ENCODE measurements at regions not wholly inside any gene's neighbourhood (a gene's known extent, or its start where the extent isn't known, plus 50 kb on each side); places are given as distances from the start of the nearest gene placed in this dataset.

DNA sequence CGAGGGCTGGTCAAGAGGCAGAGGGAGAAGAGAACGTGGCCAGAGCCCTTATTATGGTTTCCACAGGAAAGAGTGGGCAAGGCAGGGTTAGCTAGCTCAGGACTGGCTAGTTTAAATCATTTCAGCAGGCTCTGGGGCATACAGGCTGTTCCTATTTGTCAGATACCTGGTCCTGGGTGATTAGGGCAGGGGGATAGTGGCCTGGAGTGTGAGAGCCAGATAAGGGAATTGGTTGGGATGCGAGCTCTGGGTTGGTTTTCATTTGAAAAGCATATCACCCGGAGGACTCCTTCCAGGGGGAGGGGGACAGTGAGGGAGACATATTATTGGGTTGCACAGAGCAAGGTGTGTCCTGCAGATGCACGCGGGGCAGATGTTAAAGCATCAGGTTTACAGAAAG, 75.3 kb upstream of the CLDN10 start:
- no peak for ATAC-seq (ENCODE audit: low FRiP score)
- Histone ChIP-seq H3K4me3 (ENCODE audit: low read length in 2 of 2) (no peak overlapping the region), H3K27me3 (ENCODE audit: control insufficient read depth in 1 of 2, insufficient read depth in 2 of 2, low read length in 1 of 2) (no peaks in the 10 kb centered on the region), H3K36me3 (ENCODE audit: control insufficient read depth in 1 of 2, insufficient read depth in 2 of 2, low read length in 1 of 2) (no peaks in the 10 kb centered on the region), H3K27ac (ENCODE audit: low read depth in 1 of 2, low read length in 2 of 2) (no peak overlapping the region), H3K9me3 (ENCODE audit: control insufficient read depth, low read length) (peaks cover 1% of the 10 kb centered on the region), H3K4me1 (ENCODE audit: control insufficient read depth in 1 of 2, insufficient read depth in 2 of 2, low read length in 2 of 2) (no peaks in the 10 kb centered on the region)
- intact Hi-C loops (cut with DNase I): loop anchor here in 1 of 2 donors (5.0 kb wide), 1 partner anchor 285 kb away; no protein-coding TSS in a partner anchor
- no peak for DNase-seq
- 83 to 85% methylated on average over 6 of the region's 6 CpGs for WGBS, 2 donors

DNA sequence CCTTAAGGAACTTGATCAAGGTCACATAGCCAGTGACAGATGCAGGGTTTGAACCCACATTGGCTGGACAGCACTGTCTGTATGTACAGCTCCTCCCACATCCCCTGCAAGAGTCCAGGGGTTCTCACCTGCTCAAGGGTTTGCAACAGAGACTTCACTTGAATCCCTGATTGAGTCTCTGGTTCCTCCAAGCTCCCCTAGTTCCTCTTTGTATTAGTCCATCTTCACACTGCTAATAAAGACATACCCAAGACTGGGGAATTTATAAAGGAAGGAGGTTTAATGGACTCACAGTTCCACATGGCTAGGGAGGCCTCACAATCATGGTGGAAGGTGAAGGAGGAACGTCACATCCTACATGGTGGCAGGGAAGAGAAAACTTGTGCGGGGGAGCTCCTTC, 72.8 kb upstream of the CLDN10 start:
- H3K36me3 ChIP-seq (ENCODE audit: control insufficient read depth in 1 of 2, insufficient read depth in 2 of 2, low read length in 1 of 2): no peaks in the 10 kb centered on the region
- ATAC-seq (ENCODE audit: low FRiP score) (no peak), DNase-seq (no peak)
- intact Hi-C loops (cut with DNase I): loop anchor here in 1 of 2 donors (5.0 kb wide), 1 partner anchor 287 kb away; no protein-coding TSS in a partner anchor
- no peak overlapping the region for H3K4me3 ChIP-seq (ENCODE audit: low read length in 2 of 2)
- 87% methylated on average over 2 of the region's 2 CpGs for WGBS, 2 donors
- peaks cover 1% of the 10 kb centered on the region for H3K9me3 ChIP-seq (ENCODE audit: control insufficient read depth, low read length)
- H3K27me3 ChIP-seq (ENCODE audit: control insufficient read depth in 1 of 2, insufficient read depth in 2 of 2, low read length in 1 of 2): no peaks in the 10 kb centered on the region
- H3K4me1 ChIP-seq (ENCODE audit: control insufficient read depth in 1 of 2, insufficient read depth in 2 of 2, low read length in 2 of 2): no peaks in the 10 kb centered on the region
- H3K27ac ChIP-seq (ENCODE audit: low read depth in 1 of 2, low read length in 2 of 2): no peak overlapping the region

DNA sequence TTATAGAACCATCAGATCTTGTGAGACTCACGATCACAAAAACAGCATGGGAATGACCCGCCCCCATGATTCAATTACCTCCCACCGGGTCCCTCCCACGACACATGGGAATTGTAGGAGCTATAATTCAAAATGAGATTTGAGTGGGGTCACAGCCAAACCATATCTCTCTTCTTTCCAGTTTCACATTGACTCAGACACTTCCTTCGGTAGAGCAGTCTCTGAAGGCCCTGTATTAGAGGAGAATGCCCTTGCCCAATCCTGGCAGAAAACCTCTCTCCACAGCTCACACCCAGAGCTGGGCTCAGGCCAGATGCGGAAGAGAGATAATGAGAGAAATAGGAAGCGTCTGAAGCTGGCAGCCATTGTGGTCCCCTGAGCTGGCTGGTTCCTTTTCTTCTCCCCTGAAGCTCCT, 72.4 kb upstream of the CLDN10 start:
- H3K27ac ChIP-seq (ENCODE audit: low read depth in 1 of 2, low read length in 2 of 2): no peak overlapping the region
- DNase-seq (peak in 1 of 2 donors; percentile 73), ATAC-seq (ENCODE audit: low FRiP score) (peak; percentile 34)
- intact Hi-C loops (cut with DNase I): no loop called here
- H3K27me3 ChIP-seq (ENCODE audit: control insufficient read depth in 1 of 2, insufficient read depth in 2 of 2, low read length in 1 of 2): no peaks in the 10 kb centered on the region
- WGBS, 2 donors: 61 to 63% methylated on average over 6 to 7 of the region's 7 CpGs
- peaks cover 1% of the 10 kb centered on the region for H3K9me3 ChIP-seq (ENCODE audit: control insufficient read depth, low read length)
- H3K36me3 ChIP-seq (ENCODE audit: control insufficient read depth in 1 of 2, insufficient read depth in 2 of 2, low read length in 1 of 2): no peaks in the 10 kb centered on the region
- H3K4me3 ChIP-seq (ENCODE audit: low read length in 2 of 2): no peak overlapping the region
- H3K4me1 ChIP-seq (ENCODE audit: control insufficient read depth in 1 of 2, insufficient read depth in 2 of 2, low read length in 2 of 2): no peaks in the 10 kb centered on the region

DNA sequence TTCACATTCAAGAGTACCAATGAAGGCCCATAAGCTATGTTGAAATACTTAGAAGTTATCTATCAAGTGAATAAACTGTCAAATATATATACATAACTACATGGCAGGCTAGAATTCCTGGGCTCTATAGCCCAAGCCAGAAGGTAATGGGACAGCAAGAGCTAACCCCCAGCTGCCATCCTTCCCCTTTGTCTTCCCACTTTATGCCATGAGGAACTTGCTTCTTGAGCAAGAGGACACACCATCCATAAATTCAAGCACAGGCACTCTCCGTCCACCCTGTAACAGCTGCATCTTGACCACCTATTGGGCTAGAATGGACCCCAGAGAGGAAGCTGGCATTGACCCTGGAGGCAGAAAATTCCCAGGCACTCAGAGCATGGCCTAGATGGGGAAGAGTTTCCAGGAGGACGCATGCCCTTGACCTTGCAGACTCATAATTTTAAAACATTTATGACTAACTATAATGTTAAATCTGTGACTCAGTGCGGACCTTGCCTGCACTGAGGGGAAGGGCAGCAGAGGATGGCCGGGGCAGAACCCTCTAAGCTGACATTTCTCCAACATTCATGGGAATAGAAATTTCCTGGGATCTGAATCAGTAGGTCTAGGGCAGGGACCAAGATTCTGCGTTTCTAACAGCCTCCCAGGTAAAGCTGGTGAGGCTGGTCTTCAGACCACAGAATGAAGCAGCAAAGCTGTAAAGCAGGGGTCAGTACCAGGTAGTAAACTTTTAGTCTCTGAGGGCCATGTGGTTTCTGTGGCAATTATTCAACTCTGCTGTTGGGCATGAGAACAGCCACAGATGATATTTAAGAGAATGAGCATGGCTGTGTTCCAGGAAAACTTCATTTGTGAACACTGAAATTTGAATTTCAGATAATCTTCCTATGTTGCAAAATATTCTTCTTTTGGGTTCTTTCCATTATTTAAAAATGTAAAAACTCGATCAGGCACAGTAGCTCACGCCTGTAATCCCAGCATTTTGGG, 71.4 kb upstream of the CLDN10 start:
- 63 to 85% methylated on average over 7 of the region's 7 CpGs for WGBS, 2 donors
- H3K4me3 ChIP-seq (ENCODE audit: low read length in 2 of 2): no peak overlapping the region
- no peaks in the 10 kb centered on the region for H3K36me3 ChIP-seq (ENCODE audit: control insufficient read depth in 1 of 2, insufficient read depth in 2 of 2, low read length in 1 of 2)
- intact Hi-C loops (cut with DNase I): no loop called here
- no peak for ATAC-seq (ENCODE audit: low FRiP score)
- no peak overlapping the region for H3K27ac ChIP-seq (ENCODE audit: low read depth in 1 of 2, low read length in 2 of 2)
- H3K9me3 ChIP-seq (ENCODE audit: control insufficient read depth, low read length): peaks cover 1% of the 10 kb centered on the region
- no peak for DNase-seq
- H3K4me1 ChIP-seq (ENCODE audit: control insufficient read depth in 1 of 2, insufficient read depth in 2 of 2, low read length in 2 of 2): peaks cover 0 to 3% of the 10 kb centered on the region in 2 donors
- H3K27me3 ChIP-seq (ENCODE audit: control insufficient read depth in 1 of 2, insufficient read depth in 2 of 2, low read length in 1 of 2): no peaks in the 10 kb centered on the region

DNA sequence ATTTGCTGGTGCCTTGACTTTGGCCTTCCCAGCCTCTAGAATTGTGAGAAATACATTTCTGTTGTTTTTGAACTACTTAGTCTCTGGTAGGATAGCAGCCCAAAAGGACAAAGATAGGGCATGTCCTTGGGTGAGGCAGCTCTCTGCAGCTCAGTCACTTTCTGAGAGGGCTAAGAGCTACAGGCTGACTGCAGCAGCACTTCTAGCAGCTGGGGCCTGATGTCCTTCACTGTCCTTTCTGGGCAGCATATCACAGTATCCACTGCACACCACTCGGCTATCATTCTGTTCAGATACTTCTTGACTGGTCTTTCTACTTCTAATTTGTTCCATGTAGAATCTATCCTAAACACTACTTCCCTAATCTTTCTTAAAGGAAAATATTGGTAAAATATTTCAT, 68.5 kb upstream of the CLDN10 start:
- Histone ChIP-seq H3K9me3 (ENCODE audit: control insufficient read depth, low read length) (no peaks in the 10 kb centered on the region), H3K27me3 (ENCODE audit: control insufficient read depth in 1 of 2, insufficient read depth in 2 of 2, low read length in 1 of 2) (no peaks in the 10 kb centered on the region), H3K4me3 (ENCODE audit: low read length in 2 of 2) (no peak overlapping the region), H3K4me1 (ENCODE audit: control insufficient read depth in 1 of 2, insufficient read depth in 2 of 2, low read length in 2 of 2) (peaks cover 0 to 3% of the 10 kb centered on the region in 2 donors), H3K27ac (ENCODE audit: low read depth in 1 of 2, low read length in 2 of 2) (no peak overlapping the region), H3K36me3 (ENCODE audit: control insufficient read depth in 1 of 2, insufficient read depth in 2 of 2, low read length in 1 of 2) (no peaks in the 10 kb centered on the region)
- 98 to 100% methylated on average over 1 of the region's 1 CpG for WGBS, 2 donors
- intact Hi-C loops (cut with DNase I): no loop called here
- ATAC-seq (ENCODE audit: low FRiP score) (no peak), DNase-seq (no peak)

DNA sequence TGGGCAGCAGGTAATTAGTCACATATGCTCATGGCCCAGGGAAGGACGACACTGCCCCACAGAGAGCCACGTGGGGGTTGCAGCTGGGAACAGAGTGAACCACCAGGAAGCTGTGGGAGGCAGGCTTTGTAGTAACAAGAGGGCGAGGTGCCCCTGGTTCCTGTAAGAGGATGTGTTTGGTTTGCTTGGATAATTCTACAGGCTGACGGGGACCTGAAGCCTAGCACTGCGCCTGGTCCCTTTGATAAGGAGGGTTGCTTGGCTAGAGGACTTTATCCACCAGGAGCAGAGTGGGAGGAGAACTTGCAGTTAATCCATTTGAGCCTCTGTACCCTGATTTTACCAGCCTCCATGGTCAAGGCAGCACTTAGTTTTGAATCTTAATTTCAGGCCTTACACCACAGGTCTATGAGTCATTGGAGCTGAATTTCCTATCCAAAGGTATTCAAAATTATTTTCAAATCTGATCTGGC, 67.4 kb upstream of the CLDN10 start:
- WGBS, 2 donors: 65 to 72% methylated on average over 5 of the region's 5 CpGs
- ATAC-seq (ENCODE audit: low FRiP score) (peak; percentile 60), DNase-seq (no peak)
- Histone ChIP-seq H3K9me3 (ENCODE audit: control insufficient read depth, low read length) (no peaks in the 10 kb centered on the region), H3K4me1 (ENCODE audit: control insufficient read depth in 1 of 2, insufficient read depth in 2 of 2, low read length in 2 of 2) (peaks cover 0 to 3% of the 10 kb centered on the region in 2 donors), H3K36me3 (ENCODE audit: control insufficient read depth in 1 of 2, insufficient read depth in 2 of 2, low read length in 1 of 2) (no peaks in the 10 kb centered on the region), H3K4me3 (ENCODE audit: low read length in 2 of 2) (no peak overlapping the region), H3K27ac (ENCODE audit: low read depth in 1 of 2, low read length in 2 of 2) (peak overlapping the region in 1 of 2 donors; percentile 64), H3K27me3 (ENCODE audit: control insufficient read depth in 1 of 2, insufficient read depth in 2 of 2, low read length in 1 of 2) (no peaks in the 10 kb centered on the region)
- intact Hi-C loops (cut with DNase I): no loop called here

DNA sequence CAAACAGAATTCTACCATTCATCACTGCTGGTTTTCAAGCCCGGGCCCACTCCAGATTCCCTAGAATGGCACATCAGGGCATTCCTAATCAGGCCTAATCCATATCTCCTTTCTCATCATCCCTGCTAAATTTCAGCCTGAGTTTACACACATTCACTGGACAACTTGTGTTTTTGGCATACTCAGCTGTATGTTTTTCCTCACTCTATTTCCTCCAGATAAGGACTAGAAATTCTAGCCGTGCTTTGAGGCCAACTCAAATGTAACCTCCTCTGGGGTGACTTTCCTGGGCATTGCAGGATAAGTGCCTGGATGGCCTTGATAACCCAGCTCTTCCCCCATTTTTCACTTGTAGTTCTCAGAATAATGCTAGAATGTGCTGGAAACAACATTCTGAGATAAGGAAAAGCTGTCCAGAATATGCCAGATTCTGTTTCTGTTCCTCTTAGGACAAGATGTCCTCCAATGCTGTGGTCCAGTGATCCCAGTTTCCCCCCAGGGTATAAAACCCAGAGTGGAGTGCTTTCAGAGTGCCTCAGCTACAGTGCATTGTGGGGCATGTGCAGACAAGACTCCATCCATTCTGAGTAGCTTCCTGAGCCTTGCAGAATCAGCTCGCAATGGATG, 66.9 kb upstream of the CLDN10 start:
- no peaks in the 10 kb centered on the region for H3K9me3 ChIP-seq (ENCODE audit: control insufficient read depth, low read length)
- intact Hi-C loops (cut with DNase I): no loop called here
- DNase-seq (no peak), ATAC-seq (ENCODE audit: low FRiP score) (peak; percentile 36)
- WGBS, 2 donors: 29 to 35% methylated on average over 3 of the region's 3 CpGs
- H3K27ac ChIP-seq (ENCODE audit: low read depth in 1 of 2, low read length in 2 of 2): peak overlapping the region in 1 of 2 donors; percentile 91
- no peaks in the 10 kb centered on the region for H3K36me3 ChIP-seq (ENCODE audit: control insufficient read depth in 1 of 2, insufficient read depth in 2 of 2, low read length in 1 of 2)
- H3K4me3 ChIP-seq (ENCODE audit: low read length in 2 of 2): no peak overlapping the region
- peaks cover 0 to 3% of the 10 kb centered on the region in 2 donors for H3K4me1 ChIP-seq (ENCODE audit: control insufficient read depth in 1 of 2, insufficient read depth in 2 of 2, low read length in 2 of 2)
- no peaks in the 10 kb centered on the region for H3K27me3 ChIP-seq (ENCODE audit: control insufficient read depth in 1 of 2, insufficient read depth in 2 of 2, low read length in 1 of 2)

DNA sequence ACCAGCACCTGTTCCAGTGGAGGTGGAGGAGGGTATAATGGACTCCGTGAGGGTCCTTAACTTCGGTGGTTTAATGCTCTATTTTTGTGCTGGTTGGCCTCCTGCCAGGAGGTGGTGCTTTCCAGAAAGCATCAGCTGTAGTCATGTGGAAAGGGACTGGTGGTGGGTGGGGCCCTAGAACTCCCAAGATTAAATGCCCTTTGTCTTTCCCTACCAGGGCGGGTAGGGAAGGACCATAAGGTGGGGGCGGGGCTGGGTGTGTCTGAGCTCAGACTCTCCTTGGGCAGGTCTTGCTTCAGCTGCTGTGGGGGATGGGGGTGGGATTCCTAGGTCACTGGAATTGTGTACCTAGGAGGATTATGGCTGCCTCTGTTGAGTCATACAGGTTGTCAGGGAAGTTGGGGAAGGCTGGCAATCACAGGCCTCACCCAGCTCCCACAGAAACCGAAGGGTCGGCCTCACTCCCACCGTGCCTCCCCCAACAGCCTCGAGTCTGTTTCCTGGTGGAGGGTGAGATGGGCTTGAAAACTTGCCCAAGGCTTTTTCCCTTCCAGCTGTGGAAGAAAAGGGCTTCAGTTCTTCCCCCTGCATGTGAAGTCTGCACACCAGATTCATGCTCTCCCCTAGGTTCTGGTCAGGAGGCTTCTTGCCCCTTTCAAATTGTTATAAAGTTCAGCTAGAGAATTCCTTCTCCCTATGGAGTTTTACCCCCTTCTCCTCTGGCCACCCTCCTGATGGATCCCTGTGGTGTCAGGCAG, 60.3 kb upstream of the CLDN10 start:
- Histone ChIP-seq H3K27ac (ENCODE audit: low read depth in 1 of 2, low read length in 2 of 2) (no peak overlapping the region), H3K4me1 (ENCODE audit: control insufficient read depth in 1 of 2, insufficient read depth in 2 of 2, low read length in 2 of 2) (peaks cover 0 to under 1% of the 10 kb centered on the region in 2 donors), H3K9me3 (ENCODE audit: control insufficient read depth, low read length) (no peaks in the 10 kb centered on the region), H3K4me3 (ENCODE audit: low read length in 2 of 2) (no peak overlapping the region), H3K36me3 (ENCODE audit: control insufficient read depth in 1 of 2, insufficient read depth in 2 of 2, low read length in 1 of 2) (no peaks in the 10 kb centered on the region), H3K27me3 (ENCODE audit: control insufficient read depth in 1 of 2, insufficient read depth in 2 of 2, low read length in 1 of 2) (no peaks in the 10 kb centered on the region)
- DNase-seq (no peak), ATAC-seq (ENCODE audit: low FRiP score) (no peak)
- intact Hi-C loops (cut with DNase I): no loop called here
- WGBS, 2 donors: 62 to 75% methylated on average over 8 of the region's 8 CpGs

Data from aorta (tissue), 5 donors.